ENCODE measurements at regions not wholly inside any gene's neighbourhood (a gene's known extent, or its start where the extent isn't known, plus 50 kb on each side); places are given as distances from the start of the nearest gene placed in this dataset.

DNA sequence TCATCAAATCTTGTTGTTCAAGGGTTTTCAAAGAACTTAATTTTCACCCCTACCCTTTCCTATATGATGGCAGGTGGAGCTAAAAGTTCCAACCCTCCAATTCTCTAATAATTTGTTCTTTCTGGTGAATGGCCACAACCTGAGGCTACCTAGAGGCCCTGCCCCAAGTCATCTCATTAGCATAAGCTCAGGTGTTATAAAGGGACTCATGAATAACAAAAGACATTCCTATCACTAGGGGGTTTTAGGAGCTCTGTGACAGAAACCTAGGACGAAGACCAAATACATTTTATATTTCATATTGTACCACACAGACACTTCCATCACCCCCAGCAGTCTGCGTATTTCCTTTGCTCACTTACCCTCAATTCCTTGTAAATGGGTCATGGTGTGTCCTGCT is 483.6 kb upstream of the EPHA6 start:
- no peak overlapping the region for H3K9ac ChIP-seq (ENCODE audit: insufficient read depth, low read length)
- no peaks in the 10 kb centered on the region for H3K27me3 ChIP-seq (ENCODE audit: control insufficient read depth, insufficient read depth, low read length)
- no peak overlapping the region for H3K27ac ChIP-seq (ENCODE audit: insufficient read depth, low read length)
- no peaks in the 10 kb centered on the region for H3K4me1 ChIP-seq (ENCODE audit: control insufficient read depth, extremely low read depth, insufficient read depth, low read length)
- TF ChIP-seq EZH2 (IDR thresholded peaks at IDR 0.05; ENCODE audit: low read length, missing control alignments): no peak
- TF ChIP-seq, protein P1, sequence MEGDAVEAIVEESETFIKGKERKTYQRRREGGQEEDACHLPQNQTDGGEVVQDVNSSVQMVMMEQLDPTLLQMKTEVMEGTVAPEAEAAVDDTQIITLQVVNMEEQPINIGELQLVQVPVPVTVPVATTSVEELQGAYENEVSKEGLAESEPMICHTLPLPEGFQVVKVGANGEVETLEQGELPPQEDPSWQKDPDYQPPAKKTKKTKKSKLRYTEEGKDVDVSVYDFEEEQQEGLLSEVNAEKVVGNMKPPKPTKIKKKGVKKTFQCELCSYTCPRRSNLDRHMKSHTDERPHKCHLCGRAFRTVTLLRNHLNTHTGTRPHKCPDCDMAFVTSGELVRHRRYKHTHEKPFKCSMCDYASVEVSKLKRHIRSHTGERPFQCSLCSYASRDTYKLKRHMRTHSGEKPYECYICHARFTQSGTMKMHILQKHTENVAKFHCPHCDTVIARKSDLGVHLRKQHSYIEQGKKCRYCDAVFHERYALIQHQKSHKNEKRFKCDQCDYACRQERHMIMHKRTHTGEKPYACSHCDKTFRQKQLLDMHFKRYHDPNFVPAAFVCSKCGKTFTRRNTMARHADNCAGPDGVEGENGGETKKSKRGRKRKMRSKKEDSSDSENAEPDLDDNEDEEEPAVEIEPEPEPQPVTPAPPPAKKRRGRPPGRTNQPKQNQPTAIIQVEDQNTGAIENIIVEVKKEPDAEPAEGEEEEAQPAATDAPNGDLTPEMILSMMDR (conservative IDR thresholded peaks at IDR 0.05 in 1 of 2, IDR thresholded peaks at IDR 0.05 in 1 of 2; ENCODE audit: low read depth in 1 of 2, low read length in 2 of 2): no peak
- no peaks in the 10 kb centered on the region for H4K20me1 ChIP-seq (ENCODE audit: control insufficient read depth, extremely low read depth, insufficient read depth, low read length)
- H3K4me2 ChIP-seq (ENCODE audit: extremely low read depth, insufficient read depth, low read length): no peak overlapping the region
- H2AFZ ChIP-seq (ENCODE audit: low read length): no peak overlapping the region
- no peaks in the 10 kb centered on the region for H3K79me2 ChIP-seq (ENCODE audit: control insufficient read depth, insufficient read depth, low read length)
- no peak overlapping the region for H3K4me3 ChIP-seq (replicated peaks in 1 of 4; ENCODE audit: control extremely low read depth in 1 of 4, insufficient read depth in 1 of 4, low read depth in 3 of 4, low read length in 4 of 4)
- H3K36me3 ChIP-seq (ENCODE audit: control insufficient read depth, insufficient read depth, low read length): no peaks in the 10 kb centered on the region
- DNase-seq (ENCODE audit: low read depth in 2 of 2): no peak
- H3K9me3 ChIP-seq (ENCODE audit: control insufficient read depth, insufficient read depth, low read depth, low read length): no peaks in the 10 kb centered on the region

DNA sequence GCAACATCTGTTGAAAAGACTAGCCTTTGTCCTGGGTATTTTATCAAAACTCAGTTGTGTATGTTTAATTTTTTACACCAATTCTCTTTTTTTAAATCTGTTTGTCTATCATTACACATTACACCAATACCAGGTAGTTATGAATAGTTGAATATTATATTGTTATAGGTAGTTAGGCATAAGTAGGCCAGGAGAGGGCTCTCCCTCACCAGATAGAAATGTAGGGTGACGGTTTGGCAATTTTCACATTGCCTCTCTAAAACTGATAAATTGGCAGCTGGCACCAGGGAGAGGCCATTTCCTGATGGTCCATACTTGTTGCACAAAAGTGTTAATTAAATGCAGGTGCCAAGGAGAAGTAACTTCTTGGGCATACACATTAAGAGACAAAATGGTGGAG is 483.1 kb upstream of the EPHA6 start:
- TF ChIP-seq EZH2 (IDR thresholded peaks at IDR 0.05; ENCODE audit: low read length, missing control alignments): no peak
- TF ChIP-seq, protein P1 (conservative IDR thresholded peaks at IDR 0.05 in 1 of 2, IDR thresholded peaks at IDR 0.05 in 1 of 2; ENCODE audit: low read depth in 1 of 2, low read length in 2 of 2): no peak
- no peak for DNase-seq (ENCODE audit: low read depth in 2 of 2)
- Histone ChIP-seq H3K9me3 (ENCODE audit: control insufficient read depth, insufficient read depth, low read depth, low read length) (no peaks in the 10 kb centered on the region), H3K27me3 (ENCODE audit: control insufficient read depth, insufficient read depth, low read length) (no peaks in the 10 kb centered on the region), H3K27ac (ENCODE audit: insufficient read depth, low read length) (no peak overlapping the region), H3K36me3 (ENCODE audit: control insufficient read depth, insufficient read depth, low read length) (no peaks in the 10 kb centered on the region), H4K20me1 (ENCODE audit: control insufficient read depth, extremely low read depth, insufficient read depth, low read length) (no peaks in the 10 kb centered on the region), H3K4me2 (ENCODE audit: extremely low read depth, insufficient read depth, low read length) (no peak overlapping the region), H3K4me1 (ENCODE audit: control insufficient read depth, extremely low read depth, insufficient read depth, low read length) (no peaks in the 10 kb centered on the region), H3K4me3 (replicated peaks in 1 of 4; ENCODE audit: control extremely low read depth in 1 of 4, insufficient read depth in 1 of 4, low read depth in 3 of 4, low read length in 4 of 4) (no peak overlapping the region), H3K9ac (ENCODE audit: insufficient read depth, low read length) (no peak overlapping the region), H3K79me2 (ENCODE audit: control insufficient read depth, insufficient read depth, low read length) (no peaks in the 10 kb centered on the region), H2AFZ (ENCODE audit: low read length) (no peak overlapping the region)

DNA sequence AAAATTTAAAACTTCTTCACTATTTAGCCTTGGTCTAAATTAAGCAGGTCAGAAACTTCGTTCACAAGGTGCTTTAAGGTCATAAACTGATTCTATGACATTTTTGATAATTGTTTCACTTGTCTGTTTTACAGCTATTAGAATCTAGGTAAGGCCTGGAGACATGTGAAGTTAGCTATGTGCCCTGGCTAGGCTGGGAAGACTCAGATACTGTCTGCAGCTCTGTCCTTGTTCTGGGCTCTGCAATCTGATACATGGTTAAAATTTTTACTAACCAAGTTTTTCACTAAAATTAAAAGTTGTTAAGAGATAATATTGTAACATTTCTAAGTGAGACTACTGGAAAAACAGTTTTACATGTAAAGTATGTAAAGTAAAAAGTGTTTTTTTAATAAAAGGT is 479.6 kb upstream of the EPHA6 start:
- Histone ChIP-seq H3K4me2 (ENCODE audit: extremely low read depth, insufficient read depth, low read length) (no peak overlapping the region), H3K4me3 (replicated peaks in 1 of 4; ENCODE audit: control extremely low read depth in 1 of 4, insufficient read depth in 1 of 4, low read depth in 3 of 4, low read length in 4 of 4) (no peak overlapping the region), H3K79me2 (ENCODE audit: control insufficient read depth, insufficient read depth, low read length) (no peaks in the 10 kb centered on the region), H3K36me3 (ENCODE audit: control insufficient read depth, insufficient read depth, low read length) (no peaks in the 10 kb centered on the region), H2AFZ (ENCODE audit: low read length) (no peak overlapping the region), H3K27ac (ENCODE audit: insufficient read depth, low read length) (no peak overlapping the region), H3K4me1 (ENCODE audit: control insufficient read depth, extremely low read depth, insufficient read depth, low read length) (no peaks in the 10 kb centered on the region), H3K9ac (ENCODE audit: insufficient read depth, low read length) (no peak overlapping the region), H4K20me1 (ENCODE audit: control insufficient read depth, extremely low read depth, insufficient read depth, low read length) (no peaks in the 10 kb centered on the region), H3K27me3 (ENCODE audit: control insufficient read depth, insufficient read depth, low read length) (no peaks in the 10 kb centered on the region), H3K9me3 (ENCODE audit: control insufficient read depth, insufficient read depth, low read depth, low read length) (no peaks in the 10 kb centered on the region)
- DNase-seq (ENCODE audit: low read depth in 2 of 2): no peak
- TF ChIP-seq EZH2 (IDR thresholded peaks at IDR 0.05; ENCODE audit: low read length, missing control alignments): no peak
- TF ChIP-seq, protein P1 (conservative IDR thresholded peaks at IDR 0.05 in 1 of 2, IDR thresholded peaks at IDR 0.05 in 1 of 2; ENCODE audit: low read depth in 1 of 2, low read length in 2 of 2): no peak
